OCI-LY7 (cell line): ENCODE measurements at regions not wholly inside any gene's neighbourhood (a gene's known extent, or its start where the extent isn't known, plus 50 kb on each side); places are given as distances from the start of the nearest gene placed in this dataset.

ENCODE experiments used
- BruUV-seq: library from RNA; stranded (reverse); fragments of 400-500 nt; replicated peaks from 2 replicates; lab custom pipeline; 2021; lab: Mats Ljungman, UMichigan
- CTCF ChIA-PET: fragments of 300-600 bp; sonication (Branson Sonifier 250); formaldehyde crosslinking; loops from one replicate; lab custom pipeline; 2022; ENCODE audit warnings: antibody characterized with exemption; ENCODE audit not compliant: unreplicated experiment; lab: Charles Lee
- POLR2A ChIA-PET: fragments of 300-600 bp; sonication (Branson Sonifier 250); formaldehyde crosslinking; loops from one replicate; lab custom pipeline; 2022; ENCODE audit warnings: antibody characterized with exemption; lab: Charles Lee
- DNase-seq: peaks from one replicate; pipeline ENCODE4 v3.0.0-alpha.2; 2015; ENCODE audit warnings: low spot score
- H2AFZ ChIP-seq: fragments of 200-600 bp; sonication (generic), shearing (Covaris generic); 2 replicates; pipeline ENCODE4 v1.6.1; 2014; ENCODE audit warnings: mild to moderate bottlenecking, antibody characterized with exemption, low read length, moderate library complexity
- H3K27ac ChIP-seq: fragments of 200-600 bp; sonication (generic); 2 replicates; pipeline ENCODE4 v1.5.1; 2014; ENCODE audit warnings: mixed run types, low read depth, mild to moderate bottlenecking, moderate library complexity, low read length, inconsistent platforms; ENCODE audit not compliant: poor library complexity, severe bottlenecking
- H3K36me3 ChIP-seq: fragments of 200-600 bp; sonication (generic); 2 replicates; pipeline ENCODE4 v1.6.1; 2014; ENCODE audit warnings: mild to moderate bottlenecking, antibody characterized with exemption, low read length, moderate library complexity, mixed read lengths; ENCODE audit not compliant: insufficient read depth
- H3K4me1 ChIP-seq: fragments of 200-600 bp; sonication (generic); 2 replicates; pipeline ENCODE4 v1.5.1; 2014; ENCODE audit warnings: mild to moderate bottlenecking, low read length; ENCODE audit not compliant: insufficient read depth, poor library complexity, severe bottlenecking
- H3K4me2 ChIP-seq: fragments of 200-600 bp; sonication (generic); 2 replicates; pipeline ENCODE4 v1.6.1; 2014; ENCODE audit warnings: mild to moderate bottlenecking, low read length
- H3K4me3 ChIP-seq: fragments of 200-600 bp; sonication (generic); 2 replicates; pipeline ENCODE4 v1.5.1; 2014; ENCODE audit warnings: mild to moderate bottlenecking, low read depth, low read length; ENCODE audit not compliant: poor library complexity, severe bottlenecking
- H3K79me2 ChIP-seq: fragments of 200-600 bp; sonication (generic); 2 replicates; pipeline ENCODE4 v1.6.1; 2016; ENCODE audit warnings: low read depth, mild to moderate bottlenecking, low read length, moderate library complexity, mixed read lengths; ENCODE audit not compliant: insufficient read depth
- H3K9me2 ChIP-seq: fragments of 200-600 bp; sonication (generic); 2 replicates; pipeline ENCODE4 v1.6.1; 2016; ENCODE audit warnings: mild to moderate bottlenecking, low read length, mixed read lengths; ENCODE audit not compliant: insufficient read depth
- H3K9me3 ChIP-seq: fragments of 200-600 bp; sonication (generic); 2 replicates; pipeline ENCODE4 v1.6.1; 2014; ENCODE audit warnings: mild to moderate bottlenecking, mixed run types, low read length, mixed read lengths
- H4K20me1 ChIP-seq: fragments of 200-600 bp; sonication (generic); 2 replicates; pipeline ENCODE4 v1.6.1; 2014; ENCODE audit warnings: mild to moderate bottlenecking, antibody characterized with exemption, low read length, moderate library complexity, mixed read lengths; ENCODE audit not compliant: insufficient read depth
- EZH2phosphoT487 ChIP-seq: fragments of 200-600 bp; sonication (generic); IDR thresholded peaks from 2 replicates; pipeline ENCODE4 v1.6.1; 2018; ENCODE audit warnings: low read depth, borderline replicate concordance, mild to moderate bottlenecking, mixed run types, antibody characterized with exemption, low read length, moderate library complexity, mixed read lengths
- intact Hi-C: fragments of 100-400 bp; cut with micrococcal nuclease; formaldehyde crosslinking; loops from one replicate; pipeline ENCODE4 v1.10.0; 2022; ENCODE audit not compliant: unreplicated experiment
- TF ChIP-seq, protein P1 (sequence below): fragments of 200-600 bp; sonication (generic); conservative IDR thresholded peaks from 2 replicates; pipeline ENCODE4 v1.5.1; 2014; ENCODE audit warnings: mild to moderate bottlenecking, antibody characterized with exemption, low read length, moderate library complexity, mixed read lengths

DNA sequence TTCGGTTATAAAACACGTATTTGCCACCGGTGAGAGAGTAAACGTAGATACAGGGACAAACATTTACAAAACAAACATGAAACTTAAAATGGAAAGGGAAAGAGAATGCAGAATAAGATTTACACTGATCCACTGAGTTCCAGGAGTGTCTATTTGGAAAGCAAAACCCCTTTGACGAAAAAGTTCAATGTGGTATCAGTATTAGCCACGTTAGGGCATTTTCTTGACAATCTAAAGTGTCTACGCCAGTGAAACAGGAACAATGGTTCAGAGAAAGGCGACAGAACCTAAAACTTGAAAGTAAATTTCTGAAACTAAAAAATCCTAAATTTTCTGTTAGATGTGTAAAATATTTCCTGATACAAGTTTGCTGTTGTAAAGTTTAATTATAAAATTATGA, 278.5 kb upstream of the TENM3 start:
- no peak overlapping the region for H2AFZ ChIP-seq
- intact Hi-C loops: no loop called here
- no peaks in the 10 kb centered on the region for H3K9me3 ChIP-seq
- DNase-seq: no peak
- POLR2A ChIA-PET: interaction anchor here (0.8 kb wide), 1 partner anchor 14 kb away, joined by 6 read pairs; no protein-coding TSS in a partner anchor
- H3K4me3 ChIP-seq: no peak overlapping the region
- no peaks in the 10 kb centered on the region for H3K36me3 ChIP-seq
- H3K4me2 ChIP-seq: no peak overlapping the region
- no peak overlapping the region for H3K27ac ChIP-seq
- H3K4me1 ChIP-seq: no peaks in the 10 kb centered on the region
- no peaks in the 10 kb centered on the region for H3K79me2 ChIP-seq
- no peaks in the 10 kb centered on the region for H3K9me2 ChIP-seq
- CTCF ChIA-PET: no interaction called here
- TF ChIP-seq, protein P1, sequence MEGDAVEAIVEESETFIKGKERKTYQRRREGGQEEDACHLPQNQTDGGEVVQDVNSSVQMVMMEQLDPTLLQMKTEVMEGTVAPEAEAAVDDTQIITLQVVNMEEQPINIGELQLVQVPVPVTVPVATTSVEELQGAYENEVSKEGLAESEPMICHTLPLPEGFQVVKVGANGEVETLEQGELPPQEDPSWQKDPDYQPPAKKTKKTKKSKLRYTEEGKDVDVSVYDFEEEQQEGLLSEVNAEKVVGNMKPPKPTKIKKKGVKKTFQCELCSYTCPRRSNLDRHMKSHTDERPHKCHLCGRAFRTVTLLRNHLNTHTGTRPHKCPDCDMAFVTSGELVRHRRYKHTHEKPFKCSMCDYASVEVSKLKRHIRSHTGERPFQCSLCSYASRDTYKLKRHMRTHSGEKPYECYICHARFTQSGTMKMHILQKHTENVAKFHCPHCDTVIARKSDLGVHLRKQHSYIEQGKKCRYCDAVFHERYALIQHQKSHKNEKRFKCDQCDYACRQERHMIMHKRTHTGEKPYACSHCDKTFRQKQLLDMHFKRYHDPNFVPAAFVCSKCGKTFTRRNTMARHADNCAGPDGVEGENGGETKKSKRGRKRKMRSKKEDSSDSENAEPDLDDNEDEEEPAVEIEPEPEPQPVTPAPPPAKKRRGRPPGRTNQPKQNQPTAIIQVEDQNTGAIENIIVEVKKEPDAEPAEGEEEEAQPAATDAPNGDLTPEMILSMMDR: no peak
- no peak for TF ChIP-seq EZH2phosphoT487
- no TSS peak for BruUV-seq
- H4K20me1 ChIP-seq: no peaks in the 10 kb centered on the region

DNA sequence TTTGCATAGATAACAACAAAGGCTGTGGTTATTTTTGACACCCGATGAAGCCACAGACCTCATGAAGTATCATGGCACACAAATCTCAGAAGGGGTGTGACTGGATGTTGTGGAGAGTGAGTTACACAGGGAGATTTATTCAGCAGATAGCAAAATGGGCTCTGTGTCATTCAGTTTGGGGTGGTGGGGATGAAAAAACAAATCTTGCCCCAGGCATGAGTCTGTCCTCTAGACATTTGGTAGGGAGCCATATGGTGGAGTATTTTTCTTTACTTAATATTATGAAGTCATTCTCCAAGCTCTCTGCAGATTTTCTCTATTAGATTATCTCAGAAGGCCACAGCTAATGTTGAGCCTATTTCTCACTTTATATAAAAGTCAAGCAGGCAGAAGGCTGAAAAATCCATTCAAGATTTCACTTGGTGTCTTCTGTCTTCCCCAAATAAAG, 277.1 kb upstream of the TENM3 start:
- BruUV-seq: no TSS peak

DNA sequence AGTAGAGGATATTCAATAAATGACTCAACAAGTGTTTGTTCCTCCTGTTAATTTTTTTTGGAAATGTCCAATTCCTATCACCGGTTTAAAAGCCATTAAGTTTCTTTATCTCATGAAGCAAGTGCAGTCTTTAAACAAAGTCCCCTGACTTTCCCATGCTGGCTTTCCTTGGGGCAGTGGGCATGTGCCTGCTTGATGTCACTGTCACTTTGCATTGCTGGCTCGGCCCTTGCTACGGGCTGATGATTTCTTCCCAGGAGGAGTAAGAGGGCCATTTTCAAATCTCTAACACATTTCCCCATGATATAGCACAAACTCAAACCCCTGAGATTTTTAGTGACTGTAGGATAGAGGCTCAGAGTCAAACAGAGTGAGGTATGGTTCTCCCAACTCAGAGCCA, 275.8 kb upstream of the TENM3 start:
- ChIA-PET CTCF (no interaction called here), POLR2A (no interaction called here)
- Histone ChIP-seq H3K4me3 (no peak overlapping the region), H3K79me2 (no peaks in the 10 kb centered on the region), H3K27ac (no peak overlapping the region), H3K9me3 (no peaks in the 10 kb centered on the region), H4K20me1 (no peaks in the 10 kb centered on the region), H3K4me1 (no peaks in the 10 kb centered on the region), H3K9me2 (no peaks in the 10 kb centered on the region), H3K36me3 (no peaks in the 10 kb centered on the region), H2AFZ (no peak overlapping the region), H3K4me2 (no peak overlapping the region)
- intact Hi-C loops: no loop called here
- TF ChIP-seq EZH2phosphoT487: no peak
- TF ChIP-seq, protein P1: no peak
- DNase-seq: no peak
- no TSS peak for BruUV-seq

More for the DNA sequence above, 277.1 kb upstream of the TENM3 start:
- Histone ChIP-seq H3K9me3 (no peaks in the 10 kb centered on the region), H3K36me3 (no peaks in the 10 kb centered on the region), H3K4me1 (no peaks in the 10 kb centered on the region), H4K20me1 (no peaks in the 10 kb centered on the region), H3K4me2 (no peak overlapping the region), H2AFZ (no peak overlapping the region), H3K9me2 (no peaks in the 10 kb centered on the region), H3K79me2 (no peaks in the 10 kb centered on the region), H3K4me3 (no peak overlapping the region), H3K27ac (no peak overlapping the region)
- no peak for DNase-seq
- ChIA-PET CTCF (no interaction called here), POLR2A (interaction anchor here (0.6 kb wide), 2 partner anchors 23 to 287 kb away, joined by 3 read pairs; no protein-coding TSS in a partner anchor)
- intact Hi-C loops: no loop called here
- TF ChIP-seq, protein P1: no peak
- TF ChIP-seq EZH2phosphoT487: no peak
